GM21529 (cell line): ENCODE measurements at regions not wholly inside any gene's neighbourhood (a gene's known extent, or its start where the extent isn't known, plus 50 kb on each side); places are given as distances from the start of the nearest gene placed in this dataset.

Experiments
- ATAC-seq: cut with Tn5 transposase; IDR thresholded peaks from one replicate; pipeline ENCODE4 v1.9.1; 2021; ENCODE audit not compliant: unreplicated experiment

GRCh38 chr1:112196731-112197130, 199.3 kb upstream of the CTTNBP2NL start:
- ATAC-seq, result no peak

- no peak for ATAC-seq
Measured at GRCh38 chr1:112209493-112209892, 186.5 kb upstream of the CTTNBP2NL start.

GRCh38 chr1:112219267-112219666, 176.7 kb upstream of the CTTNBP2NL start:
- ATAC-seq, result no peak

GRCh38 chr1:112230232-112230631, 165.8 kb upstream of the CTTNBP2NL start:
- ATAC-seq, result no peak

- ATAC-seq, result no peak
Measured at GRCh38 chr1:112231331-112231730, 164.7 kb upstream of the CTTNBP2NL start.

GRCh38 chr1:112232848-112233247, 163.2 kb upstream of the CTTNBP2NL start:
- no peak for ATAC-seq

- no peak for ATAC-seq
Measured at GRCh38 chr1:112234710-112235109, 161.3 kb upstream of the CTTNBP2NL start.

GRCh38 chr1:112237983-112238545, 157.9 kb upstream of the CTTNBP2NL start:
- no peak for ATAC-seq

GRCh38 chr1:112239683-112240330, 156.2 kb upstream of the CTTNBP2NL start:
- no peak for ATAC-seq

- no peak for ATAC-seq
Measured at GRCh38 chr1:112242470-112242869, 153.5 kb upstream of the CTTNBP2NL start.

- no peak for ATAC-seq
Measured at GRCh38 chr1:112244131-112244530, 151.9 kb upstream of the CTTNBP2NL start.

GRCh38 chr1:112245114-112245513, 150.9 kb upstream of the CTTNBP2NL start:
- ATAC-seq, result no peak

- no peak for ATAC-seq
Measured at GRCh38 chr1:112247036-112247597, 148.9 kb upstream of the CTTNBP2NL start.

GRCh38 chr1:112247961-112248360, 148.1 kb upstream of the CTTNBP2NL start:
- no peak for ATAC-seq

- no peak for ATAC-seq
Measured at GRCh38 chr1:112250892-112251291, 145.1 kb upstream of the CTTNBP2NL start.

GRCh38 chr1:112251766-112252506, 144.1 kb upstream of the CTTNBP2NL start:
- no peak for ATAC-seq

- no peak for ATAC-seq
Measured at GRCh38 chr1:112253366-112253765, 142.6 kb upstream of the CTTNBP2NL start.

- no peak for ATAC-seq
Measured at GRCh38 chr1:112255080-112255479, 140.9 kb upstream of the CTTNBP2NL start.

- no peak for ATAC-seq
Measured at GRCh38 chr1:112256411-112256810, 139.6 kb upstream of the CTTNBP2NL start.

GRCh38 chr1:112257043-112257835, 138.8 kb upstream of the CTTNBP2NL start:
- ATAC-seq, result no peak

- ATAC-seq, result no peak
Measured at GRCh38 chr1:112260699-112261098, 135.3 kb upstream of the CTTNBP2NL start.
